HG03097 (cell line): ENCODE measurements at regions not wholly inside any gene's neighbourhood (a gene's known extent, or its start where the extent isn't known, plus 50 kb on each side); places are given as distances from the start of the nearest gene placed in this dataset.
"Not testable (repeated sequence)": the region's sequence is repeated elsewhere in the genome, so short reads cannot be mapped to it uniquely, and the experiment has no call there.

Experiments used
- ATAC-seq: cut with Tn5 transposase; IDR thresholded peaks from one replicate; pipeline ENCODE4 v1.9.1; 2021; ENCODE audit not compliant: unreplicated experiment, low FRiP score

DNA sequence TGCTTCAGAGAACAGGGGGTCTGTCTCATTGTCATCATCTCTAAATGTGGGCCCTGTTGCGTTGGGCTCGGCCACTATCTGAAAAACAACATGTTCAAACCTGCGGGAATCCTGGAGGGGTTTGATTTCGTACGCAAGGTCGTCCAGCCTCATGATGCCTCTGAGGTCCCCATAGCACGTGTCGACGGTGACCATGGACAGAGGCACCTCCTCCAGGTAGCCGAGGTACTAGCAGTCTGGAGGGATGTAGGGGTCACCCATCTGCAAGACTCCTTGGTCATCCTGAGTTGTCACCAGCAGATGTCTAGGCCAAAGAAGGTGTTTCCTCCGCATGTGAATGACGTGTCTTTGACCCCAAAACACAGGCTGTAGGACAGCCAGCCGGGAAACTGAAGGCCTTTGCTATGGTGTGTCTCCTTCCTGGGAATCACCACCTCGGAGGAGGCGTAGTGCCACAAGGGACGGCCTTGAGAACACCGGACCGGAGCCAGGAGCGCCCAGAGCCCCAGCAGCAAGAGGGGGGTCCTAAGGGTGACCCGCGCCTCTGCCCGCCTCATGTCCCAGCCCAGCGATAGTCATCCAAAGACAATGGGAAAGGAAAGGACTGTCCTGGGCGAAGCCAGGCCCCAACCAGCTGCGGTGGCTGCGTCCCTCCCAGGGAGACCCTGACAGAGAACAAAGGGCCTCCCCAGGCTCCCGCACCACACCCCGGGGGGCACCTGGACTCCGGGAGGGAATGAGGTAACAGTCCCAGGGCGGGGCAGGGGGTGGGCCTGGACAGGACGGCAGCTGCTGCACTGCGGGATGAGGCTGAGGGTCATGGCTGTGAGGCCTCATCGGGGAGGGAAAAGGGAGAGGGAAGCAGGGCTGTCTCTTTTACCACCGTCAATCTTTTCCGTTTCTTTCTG lies 445.5 kb downstream of the TMEM121 start:
- ATAC-seq, result no peak

GRCh38 chr14:105974902-105975301 lies 448.5 kb downstream of the TMEM121 start:
- ATAC-seq, result no peak

DNA sequence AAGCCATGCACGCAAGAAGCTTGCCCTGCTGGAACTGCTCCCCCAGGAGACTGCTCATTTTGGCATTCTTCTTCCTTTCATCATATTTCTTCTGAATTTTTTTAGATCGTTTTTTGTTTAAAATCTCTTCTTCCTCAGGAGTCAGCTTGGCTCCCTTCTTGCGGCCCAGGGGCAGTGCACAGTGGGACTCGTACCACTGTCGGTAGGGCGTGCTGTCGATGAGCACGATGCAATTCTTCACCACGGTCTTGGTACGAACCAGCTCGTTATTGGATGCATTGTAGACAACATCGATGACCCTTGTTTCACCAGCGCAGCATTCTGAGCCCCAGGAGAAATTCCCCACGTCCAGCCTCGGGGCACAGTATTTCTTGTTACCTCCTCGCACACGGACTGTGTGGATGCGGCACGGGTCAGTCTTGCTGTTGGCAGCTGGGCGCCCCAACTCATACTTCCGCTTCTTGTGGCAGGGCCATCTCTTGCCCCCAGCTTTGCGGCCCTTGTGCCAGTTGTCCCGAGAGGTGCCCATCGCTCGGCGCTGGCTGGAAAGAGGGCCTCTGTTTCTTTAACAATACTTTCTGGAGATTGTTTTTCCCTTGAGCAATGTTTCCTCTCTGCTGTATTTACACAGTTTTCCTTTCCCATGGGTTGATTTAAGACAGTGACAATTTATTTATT lies 452.4 kb downstream of the TMEM121 start:
- no peak for ATAC-seq

GRCh38 chr14:105979446-105979845 lies 453.1 kb downstream of the TMEM121 start:
- ATAC-seq, result no peak

GRCh38 chr14:105980224-105980623 lies 453.8 kb downstream of the TMEM121 start:
- no peak for ATAC-seq

DNA sequence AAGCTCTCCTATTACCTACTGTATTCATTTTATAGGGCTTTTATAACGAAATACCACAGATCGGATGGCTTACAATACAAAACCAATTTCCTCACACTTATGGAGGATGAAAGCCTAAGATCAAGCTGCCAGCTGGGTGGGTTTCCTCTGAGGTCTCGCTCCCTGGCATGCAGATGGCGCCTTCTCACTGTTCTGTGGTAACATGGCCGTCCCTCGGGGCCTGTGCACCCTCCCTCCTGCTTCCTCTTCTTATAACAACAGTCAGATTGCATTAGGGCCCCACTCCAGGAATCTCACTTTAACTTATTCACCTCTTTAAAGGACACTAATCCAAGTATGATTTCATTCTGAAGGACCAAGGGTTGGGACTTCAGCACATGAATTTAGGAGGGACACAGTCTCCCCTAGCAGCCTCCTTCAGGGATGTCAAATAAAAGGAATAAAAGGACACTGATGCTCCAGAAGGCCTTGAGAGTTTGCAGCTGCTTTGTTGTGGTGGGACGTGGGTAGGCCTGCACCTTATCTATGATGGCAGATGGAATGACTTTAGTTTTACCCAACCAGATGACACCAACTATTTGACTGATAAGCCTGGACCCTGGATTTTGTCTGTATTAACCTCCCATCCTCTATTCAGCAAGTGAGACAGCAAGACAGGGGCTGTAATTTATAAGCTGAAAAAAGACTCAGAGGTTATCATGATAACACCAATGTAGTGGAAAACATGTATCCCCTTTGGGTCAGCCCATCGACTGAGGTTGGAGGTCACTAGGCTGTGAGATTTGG lies 455.3 kb downstream of the TMEM121 start:
- not testable (repeated sequence) for ATAC-seq

DNA sequence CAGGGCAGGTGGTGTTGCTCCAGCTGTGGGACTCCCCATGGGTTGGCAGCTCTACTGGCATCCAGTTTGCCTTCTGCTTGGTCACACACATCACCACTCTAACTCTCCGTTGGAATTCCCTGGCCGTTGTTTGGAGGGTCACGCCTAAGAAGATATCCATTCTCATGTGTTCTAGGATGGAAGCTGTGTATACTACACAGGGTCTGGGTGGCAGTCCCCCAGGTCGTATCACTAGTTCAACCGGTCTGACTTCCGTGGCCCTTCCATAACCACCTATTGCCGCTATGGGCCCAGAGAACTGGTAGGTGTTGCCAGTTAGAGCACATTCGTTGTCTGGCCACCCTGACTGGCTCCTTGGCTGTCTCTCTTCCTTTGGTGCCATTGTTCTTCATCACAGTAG lies 456.3 kb downstream of the TMEM121 start:
- ATAC-seq, result no peak

GRCh38 chr14:105986894-105987284 lies 460.5 kb downstream of the TMEM121 start:
- no peak for ATAC-seq

DNA sequence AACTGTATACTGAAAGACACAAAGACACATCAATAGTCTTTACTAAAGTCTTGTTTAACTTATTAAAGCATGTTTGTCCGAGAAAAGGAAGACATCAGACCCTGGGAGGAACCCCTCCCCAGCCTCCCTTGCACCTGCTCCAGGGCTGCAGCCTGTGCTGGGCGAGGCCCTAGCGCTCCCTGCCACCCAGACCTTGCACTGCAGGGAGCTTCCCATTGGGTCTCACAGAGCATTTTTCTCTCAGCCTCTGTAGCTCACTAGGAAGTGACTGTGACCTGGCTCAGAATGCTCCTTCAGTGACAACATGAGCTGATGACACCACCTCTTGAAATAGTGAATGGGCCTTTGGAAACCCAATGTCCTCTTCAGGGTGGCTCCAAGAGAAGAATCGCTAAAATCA lies 461.2 kb downstream of the TMEM121 start:
- ATAC-seq, result no peak

DNA sequence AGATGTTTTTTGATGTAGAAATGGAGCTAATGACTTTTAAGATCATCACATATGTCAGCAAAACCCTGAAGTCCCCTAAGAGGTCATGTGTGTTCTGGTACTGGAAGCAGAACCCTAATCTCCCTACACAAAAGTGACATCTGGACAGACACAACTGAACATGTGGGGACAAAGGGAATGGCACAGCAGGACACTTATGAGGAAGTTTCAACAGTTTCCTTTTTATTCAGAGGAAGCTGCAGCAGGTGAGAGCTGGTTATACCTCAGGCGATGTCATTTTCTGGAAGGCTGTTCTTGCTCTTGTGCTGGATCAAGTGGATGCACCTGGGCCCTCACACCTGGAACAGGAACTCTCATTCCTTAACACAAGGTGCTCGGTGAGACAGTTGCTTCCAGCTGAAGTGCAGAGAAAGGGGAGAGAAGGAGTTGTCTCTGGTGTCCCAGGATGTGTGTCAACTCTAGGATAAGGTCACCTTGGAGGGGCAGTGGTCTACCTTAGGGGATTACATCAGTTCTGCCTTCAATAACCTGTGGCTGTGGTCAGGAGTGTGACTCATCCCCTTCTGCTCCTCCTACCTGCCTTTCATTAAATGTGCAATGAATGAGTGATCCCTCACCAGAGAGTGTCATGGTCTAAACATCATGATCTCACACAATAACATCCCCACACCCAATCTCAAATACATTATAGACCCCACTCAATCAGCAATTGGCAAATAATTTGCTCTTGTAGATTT lies 463.4 kb downstream of the TMEM121 start:
- no peak for ATAC-seq

DNA sequence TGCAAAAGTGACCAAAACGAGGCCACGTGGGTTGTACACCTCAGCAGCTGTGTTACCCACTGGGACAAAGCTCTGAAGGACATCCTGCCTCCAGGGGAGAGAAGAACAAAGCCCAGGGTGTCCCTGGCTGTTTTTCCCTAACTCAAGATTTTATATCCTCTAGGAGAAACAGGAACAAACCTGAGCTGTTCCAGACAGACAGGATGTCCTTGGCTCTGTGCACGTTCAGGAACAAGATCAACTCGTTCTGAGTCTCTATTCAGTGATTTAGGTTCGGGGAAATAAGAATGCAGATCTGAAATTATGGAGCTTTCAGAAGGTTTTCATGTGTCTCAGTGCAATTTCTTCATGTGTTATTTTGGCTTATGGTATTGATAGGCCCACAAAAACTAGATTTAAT lies 465.3 kb downstream of the TMEM121 start:
- ATAC-seq, result not testable (repeated sequence)

DNA sequence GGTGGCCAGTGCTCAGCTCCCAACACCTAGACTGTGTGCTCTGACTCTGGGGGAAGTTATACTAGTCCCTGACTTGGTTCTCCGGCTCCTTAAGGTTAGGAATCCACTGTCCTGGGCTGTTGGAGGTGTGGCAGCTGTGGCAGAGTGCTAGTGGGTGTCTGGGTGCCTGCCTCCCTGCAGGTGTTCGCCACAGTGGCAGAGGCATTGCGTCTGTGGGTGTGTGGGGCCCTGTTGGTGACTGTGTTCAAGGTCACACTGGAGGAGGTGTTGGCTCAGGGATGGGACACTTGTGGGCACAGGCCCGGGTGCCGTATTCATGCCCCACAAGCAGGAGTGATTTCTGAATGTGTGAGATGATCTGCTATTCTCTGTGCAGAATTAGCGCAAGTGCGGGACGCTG lies 467.4 kb downstream of the TMEM121 start:
- ATAC-seq, result no peak

DNA sequence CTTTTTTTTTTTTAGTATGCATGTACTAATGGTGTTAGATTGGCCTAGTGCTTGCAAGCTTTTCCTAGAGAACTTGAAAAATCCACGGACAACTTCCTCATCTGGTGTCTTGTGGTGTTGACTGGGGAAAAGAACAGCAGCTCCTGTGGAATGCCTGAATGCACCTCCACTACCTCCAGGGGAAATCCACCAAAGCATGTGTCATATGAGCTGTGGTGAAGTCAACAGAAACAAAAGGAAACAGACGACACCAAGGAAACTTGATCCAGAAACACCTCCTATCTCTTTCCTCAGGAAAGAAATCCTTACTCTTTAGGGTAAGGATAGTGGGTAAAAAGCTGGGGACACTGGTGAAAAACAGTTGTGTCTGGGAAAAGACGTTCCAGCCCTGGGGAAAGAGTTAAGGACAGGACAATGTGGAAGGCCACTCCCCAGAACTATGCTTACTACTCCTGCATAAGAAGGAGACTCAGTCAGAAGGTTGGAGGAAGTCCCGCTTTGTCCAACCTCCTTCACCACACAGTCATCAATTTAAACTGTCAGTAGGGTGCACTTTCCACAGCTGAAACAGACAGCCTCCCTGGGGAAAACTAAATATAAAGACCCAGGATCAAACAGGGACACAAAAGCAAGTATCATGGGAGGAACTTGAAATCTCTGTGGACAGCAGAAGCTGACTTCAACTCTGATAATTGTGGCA lies 468.8 kb downstream of the TMEM121 start:
- not testable (repeated sequence) for ATAC-seq

DNA sequence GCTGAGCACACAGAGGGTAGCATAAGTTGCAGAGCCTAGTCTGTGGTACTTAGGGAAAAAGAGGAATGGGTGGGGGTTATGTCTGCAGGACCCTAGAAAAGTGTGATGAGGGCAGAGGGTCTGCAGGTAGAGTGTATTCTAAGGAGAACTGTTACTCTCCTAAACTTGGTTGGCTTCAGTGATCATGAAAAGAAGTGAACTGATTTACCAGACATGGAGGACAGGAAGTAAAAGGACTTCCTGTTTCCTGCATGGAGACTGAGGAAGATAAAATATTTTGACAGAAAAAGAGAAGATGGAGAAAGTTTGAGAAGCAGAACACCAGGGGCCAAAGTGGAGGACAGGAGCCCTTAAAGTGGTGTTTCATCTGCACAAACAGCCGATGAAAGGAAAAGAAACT lies 472.2 kb downstream of the TMEM121 start:
- not testable (repeated sequence) for ATAC-seq

GRCh38 chr14:105999361-106000028 lies 473.1 kb downstream of the TMEM121 start:
- no peak for ATAC-seq

DNA sequence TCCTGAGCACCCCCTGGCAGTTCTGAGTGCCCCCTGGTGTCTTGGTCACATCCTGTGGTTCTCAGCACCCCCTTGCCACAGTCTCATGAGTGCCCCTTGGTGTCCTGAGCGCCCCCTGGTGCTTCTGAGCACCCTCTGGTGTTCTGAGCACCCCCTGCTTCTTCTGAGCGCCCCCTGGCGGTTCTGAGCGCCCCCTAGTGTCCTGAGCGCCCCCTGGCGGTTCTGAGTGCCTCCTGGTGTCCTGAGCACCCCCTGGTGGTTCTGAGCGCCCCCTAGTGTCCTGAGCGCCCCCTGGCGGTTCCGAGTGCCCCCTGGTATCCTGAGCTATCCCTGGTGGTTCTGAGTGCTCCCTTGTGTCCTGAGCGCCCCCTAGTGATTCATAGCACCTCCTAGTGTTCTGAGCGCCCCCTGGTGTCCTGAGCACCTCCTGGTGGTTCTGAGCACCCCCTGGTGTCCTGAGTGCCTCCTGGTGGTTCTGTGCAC lies 473.7 kb downstream of the TMEM121 start:
- not testable (repeated sequence) for ATAC-seq

- ATAC-seq, result not testable (repeated sequence)
Observed at GRCh38 chr14:106001277-106001676, 474.9 kb downstream of the TMEM121 start.

DNA sequence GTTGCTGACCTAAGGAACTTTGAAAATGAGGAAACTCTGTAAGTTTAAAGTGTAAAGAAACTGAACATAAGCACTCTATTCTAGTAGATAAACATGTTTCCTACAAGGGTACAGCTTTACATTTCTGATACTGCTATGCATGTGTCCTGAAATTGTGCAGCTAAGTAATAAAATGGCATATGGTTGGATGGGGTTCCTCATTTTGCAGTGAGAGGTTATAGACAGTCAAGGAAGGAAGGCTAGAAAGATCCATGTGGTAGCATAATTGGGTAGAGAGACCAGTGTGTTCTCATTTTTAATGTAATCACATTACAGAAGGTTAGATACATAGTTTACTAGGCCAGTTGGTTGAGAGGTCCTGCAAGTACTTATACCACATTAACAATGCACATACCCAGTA lies 477.0 kb downstream of the TMEM121 start:
- ATAC-seq, result no peak
